GM12878 (cell line): ENCODE measurements at regions not wholly inside any gene's neighbourhood (a gene's known extent, or its start where the extent isn't known, plus 50 kb on each side); places are given as distances from the start of the nearest gene placed in this dataset.

Experiments used
- ATAC-seq: fragments of 200-7000 bp; cut with Tn5 transposase; 3 replicates; pipeline ENCODE4 v1.9.1; 2020; ENCODE audit warnings: mild to moderate bottlenecking, moderate library complexity
- BruUV-seq: library from RNA; stranded (reverse); fragments of 400-500 nt; replicated peaks from 2 replicates; lab custom pipeline; 2021; lab: Mats Ljungman, UMichigan
- CTCF ChIA-PET: fragments of 300-600 bp; sonication (Branson Sonifier 250); formaldehyde crosslinking; extraction: SDS; loops from one replicate; lab custom pipeline; 2021; ENCODE audit warnings: inconsistent platforms; lab: Yijun Ruan, JAX
- POLR2A ChIA-PET: fragments of 350-600 bp; formaldehyde crosslinking; extraction: SDS; loops from one replicate; lab custom pipeline; 2021; ENCODE audit warnings: inconsistent platforms; lab: Charles Lee
- RAD21 ChIA-PET: fragments of 300-600 bp; sonication (Branson Sonifier 250); formaldehyde crosslinking; loops from one replicate; lab custom pipeline; 2023; ENCODE audit warnings: antibody characterized with exemption; ENCODE audit not compliant: unreplicated experiment; lab: Charles Lee
- SMC1A ChIA-PET: fragments of 300-600 bp; sonication (Branson Sonifier 250); formaldehyde crosslinking; loops from one replicate; lab custom pipeline; 2023; ENCODE audit not compliant: unreplicated experiment, uncharacterized antibody; lab: Charles Lee
- DNase-seq: peaks from one replicate; pipeline ENCODE4 v3.0.0-alpha.2; 2011; ENCODE audit warnings: low read depth, low spot score
- FAIRE-seq: peaks from 3 replicates; lab custom pipeline; 2011; peaks lifted over from hg19 to GRCh38; lab: Jason Lieb, UNC
- H2AFZ ChIP-seq: 2 replicates; pipeline ENCODE4 v1.6.0; 2011; ENCODE audit warnings: low read depth, low read length, control low read depth; ENCODE audit not compliant: control insufficient read depth
- H3K27ac ChIP-seq: 2 replicates; pipeline ENCODE4 v1.5.1; 2011; ENCODE audit warnings: control low read depth; ENCODE audit not compliant: control insufficient read depth, insufficient read depth
- H3K27me3 ChIP-seq, 2 experiments: replicated peaks in 1 of 2; 2 replicates each; pipeline versions ENCODE4 v1.6.0 to v1.6.1; 2011; ENCODE audit warnings: low read length in 1 of 2; ENCODE audit not compliant: control insufficient read depth in 2 of 2, insufficient read depth in 2 of 2
- H3K36me3 ChIP-seq, 2 experiments: 2 replicates each; pipeline ENCODE4 v1.5.1; 2011; ENCODE audit warnings: low read length in 1 of 2; ENCODE audit not compliant: control insufficient read depth in 2 of 2, insufficient read depth in 2 of 2
- H3K4me1 ChIP-seq: 2 replicates; pipeline ENCODE4 v1.6.1; 2011; ENCODE audit warnings: mild to moderate bottlenecking, low read length, moderate library complexity, mixed read lengths; ENCODE audit not compliant: control insufficient read depth, insufficient read depth
- H3K4me2 ChIP-seq: 2 replicates; pipeline ENCODE4 v1.6.0; 2011; ENCODE audit warnings: control low read depth; ENCODE audit not compliant: control insufficient read depth, insufficient read depth
- H3K4me3 ChIP-seq: fragments of 200-600 bp; sonication (generic); 2 replicates; pipeline ENCODE4 v1.5.1; 2016
- H3K79me2 ChIP-seq: 2 replicates; pipeline ENCODE4 v1.6.0; 2011; ENCODE audit warnings: low read length; ENCODE audit not compliant: control insufficient read depth, insufficient read depth
- H3K9ac ChIP-seq: 2 replicates; pipeline ENCODE4 v1.8.0; 2011; ENCODE audit warnings: low read length, control low read depth, mixed read lengths; ENCODE audit not compliant: control insufficient read depth, insufficient read depth
- H3K9me3 ChIP-seq: replicated peaks from 3 replicates; pipeline ENCODE4 v1.5.1; 2011; ENCODE audit warnings: mild to moderate bottlenecking, low read length; ENCODE audit not compliant: control insufficient read depth, insufficient read depth
- H4K20me1 ChIP-seq: 2 replicates; pipeline ENCODE4 v1.6.0; 2011; ENCODE audit not compliant: control insufficient read depth, insufficient read depth
- CBFB ChIP-seq: IDR thresholded peaks from 2 replicates; pipeline ENCODE4 v1.6.1; 2016; ENCODE audit warnings: antibody characterized with exemption, low read depth
- NFYA ChIP-seq: IDR thresholded peaks from 2 replicates; pipeline ENCODE4 v1.6.1; 2011; ENCODE audit warnings: low read depth, mild to moderate bottlenecking, low read length, improper control_type of control experiment, borderline replicate concordance
- NR2C2 ChIP-seq: IDR thresholded peaks from 2 replicates; pipeline ENCODE4 v1.6.1; 2011; ENCODE audit warnings: borderline replicate concordance, low read depth; ENCODE audit not compliant: control insufficient read depth, insufficient read length
- SMC3 ChIP-seq: IDR thresholded peaks from 2 replicates; pipeline ENCODE4 v1.6.1; 2011; ENCODE audit warnings: low read length, improper control_type of control experiment, borderline replicate concordance
- SREBF2 ChIP-seq: IDR thresholded peaks from 2 replicates; pipeline ENCODE4 v1.6.1; 2012; ENCODE audit warnings: mild to moderate bottlenecking, low read length
- ZNF274 ChIP-seq: IDR thresholded peaks from one replicate; pipeline ENCODE4 v1.8.0; 2011; ENCODE audit not compliant: insufficient read length, insufficient read depth
- WGBS: methylation state at CpG from one replicate; pipeline ENCODE4 v1.1.6; 2016; ENCODE audit warnings: low lambda C conversion rate; ENCODE audit not compliant: insufficient replicate concordance, insufficient coverage; ENCODE audit errors: missing lambda C conversion rate; 5-methylcytosine and 5-hydroxymethylcytosine counted together
- in situ Hi-C: fragments of 300-500 bp; cut with MboI; formaldehyde crosslinking; loops from 9 replicates; pipeline ENCODE4 v1.14.3; 2018; ENCODE audit warnings: mixed read lengths
- intact Hi-C: fragments of 100-400 bp; cut with micrococcal nuclease; formaldehyde crosslinking; loops from one replicate; pipeline ENCODE4 v1.14.2; 2022; ENCODE audit not compliant: unreplicated experiment
- TF ChIP-seq, protein P1 (sequence below): IDR thresholded peaks from 2 replicates; pipeline ENCODE4 v1.6.1; 2011; ENCODE audit warnings: low read depth, mild to moderate bottlenecking, low read length, moderate library complexity, borderline replicate concordance; ENCODE audit errors: extremely low read depth

DNA sequence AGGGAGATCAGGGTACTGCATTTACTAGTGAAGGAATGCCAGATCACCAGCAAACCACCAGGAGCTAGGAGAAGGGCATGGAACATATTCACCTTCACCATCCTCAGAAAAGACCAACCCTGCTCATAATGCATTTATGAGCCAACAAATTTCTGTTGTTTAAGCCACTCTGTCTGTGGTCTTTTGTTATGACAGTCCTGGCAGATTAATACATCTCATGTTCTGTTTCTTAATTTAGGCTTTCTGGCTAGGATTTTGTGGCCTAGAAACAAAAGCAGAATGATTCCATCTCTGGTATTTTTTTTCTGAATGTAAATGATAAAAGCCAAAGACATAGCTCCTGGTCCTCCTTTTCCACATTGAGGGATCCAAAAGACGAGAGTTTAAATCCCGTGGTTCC lies 797.9 kb downstream of the TYW1 start (continued):
- TF ChIP-seq, protein P1, sequence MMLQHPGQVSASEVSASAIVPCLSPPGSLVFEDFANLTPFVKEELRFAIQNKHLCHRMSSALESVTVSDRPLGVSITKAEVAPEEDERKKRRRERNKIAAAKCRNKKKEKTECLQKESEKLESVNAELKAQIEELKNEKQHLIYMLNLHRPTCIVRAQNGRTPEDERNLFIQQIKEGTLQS = no peak
- TF ChIP-seq, all 136 proteins: peak for 0

DNA sequence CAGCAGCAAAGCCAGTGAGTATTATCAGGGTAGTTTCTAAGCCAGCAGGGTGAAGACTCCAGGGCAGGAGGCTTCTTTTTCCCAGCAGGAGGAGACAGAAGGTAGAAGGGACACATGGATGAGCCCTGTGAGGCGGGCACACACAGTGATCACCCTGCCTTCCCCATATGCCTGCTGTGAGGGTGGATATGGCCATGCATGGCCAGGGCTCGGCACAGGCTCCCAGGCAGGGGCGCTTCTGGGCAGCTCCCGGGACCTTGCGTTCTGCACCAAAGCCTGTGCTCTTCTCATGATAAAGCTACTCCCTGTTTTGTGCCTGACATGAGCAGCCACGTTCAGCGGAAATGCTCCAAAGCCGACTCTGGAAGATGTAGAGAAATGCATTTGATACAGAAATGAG lies 807.2 kb downstream of the TYW1 start:
- H3K27me3 ChIP-seq = no peaks in the 10 kb centered on the region
- RAD21 ChIA-PET = no interaction called here
- no peak for DNase-seq
- no peaks in the 10 kb centered on the region for H4K20me1 ChIP-seq
- H3K4me2 ChIP-seq = no peak overlapping the region
- no peak overlapping the region for H3K27ac ChIP-seq
- BruUV-seq = no TSS peak
- POLR2A ChIA-PET = no interaction called here
- H3K9me3 ChIP-seq = no peaks in the 10 kb centered on the region; the same call in 2 of the 3 replicates
- no peak overlapping the region for H3K9ac ChIP-seq
- no peaks in the 10 kb centered on the region for H3K79me2 ChIP-seq
- H2AFZ ChIP-seq = no peak overlapping the region
- no peaks in the 10 kb centered on the region for H3K4me1 ChIP-seq
- CTCF ChIA-PET = no interaction called here
- no peak for TF ChIP-seq CBFB
- TF ChIP-seq NFYA = no peak
- no peak for TF ChIP-seq SMC3
- no peak for TF ChIP-seq ZNF274
- TF ChIP-seq SREBF2 = no peak
- TF ChIP-seq NR2C2 = no peak
- no peaks in the 10 kb centered on the region for H3K36me3 ChIP-seq
- H3K4me3 ChIP-seq = no peak overlapping the region
- intact Hi-C loops (no loop called here), in situ Hi-C loops (no loop called here)
- SMC1A ChIA-PET = no interaction called here
- FAIRE-seq = no peak
- no peak for ATAC-seq
- 23% methylated on average over 8 of the region's 8 CpGs for WGBS
